Activated T-cell treated with anti-CD3 and anti-CD28 coated beads, Interleukin-2, amount 50 U/mL, for 48 hours (primary cell): ENCODE measurements at regions not wholly inside any gene's neighbourhood (a gene's known extent, or its start where the extent isn't known, plus 50 kb on each side); places are given as distances from the start of the nearest gene placed in this dataset.

Experiments used
- DNase-seq, 2 experiments: peaks; one replicate each; pipeline ENCODE4 v3.0.0-alpha.2; 2020

GRCh38 chr10:6305401-6306321 is 102.9 kb downstream of the PFKFB3 start:
- no peak for DNase-seq

GRCh38 chr10:6306917-6307316 is 104.2 kb downstream of the PFKFB3 start:
- no peak for DNase-seq

- no peak for DNase-seq
These were observed 107.1 kb downstream of the PFKFB3 start for GRCh38 chr10:6309816-6310215.

DNA sequence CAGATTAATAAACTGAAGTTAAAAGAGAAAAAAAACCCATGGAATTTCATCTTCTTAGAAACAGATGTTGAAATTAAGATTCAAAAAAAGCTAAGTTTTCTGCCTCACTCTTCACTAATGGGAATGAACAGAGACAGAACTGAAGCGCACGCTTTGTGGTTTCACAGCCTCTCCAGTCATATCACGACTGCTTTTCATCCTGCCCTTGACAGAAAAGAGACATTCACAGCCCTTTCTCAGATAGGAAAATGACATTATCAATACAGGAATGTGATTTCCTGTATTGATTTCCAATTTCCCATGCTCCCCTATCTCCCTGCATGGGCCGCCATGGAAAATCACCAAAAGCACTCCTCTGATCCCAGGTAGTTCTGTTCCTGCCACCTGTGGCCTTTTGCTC is 108.2 kb downstream of the PFKFB3 start:
- DNase-seq: no peak

GRCh38 chr10:6311700-6312330 is 109.1 kb downstream of the PFKFB3 start:
- no peak for DNase-seq

- DNase-seq: no peak
These were observed 109.9 kb downstream of the PFKFB3 start for GRCh38 chr10:6312636-6313035.

GRCh38 chr10:6313111-6313895 is 110.6 kb downstream of the PFKFB3 start:
- DNase-seq: no peak

GRCh38 chr10:6314620-6315205 is 112.0 kb downstream of the PFKFB3 start:
- no peak for DNase-seq

GRCh38 chr10:6319119-6319518 is 116.4 kb downstream of the PFKFB3 start:
- DNase-seq: no peak

- DNase-seq: no peak
These were observed 117.7 kb downstream of the PFKFB3 start for GRCh38 chr10:6320320-6321010.

DNA sequence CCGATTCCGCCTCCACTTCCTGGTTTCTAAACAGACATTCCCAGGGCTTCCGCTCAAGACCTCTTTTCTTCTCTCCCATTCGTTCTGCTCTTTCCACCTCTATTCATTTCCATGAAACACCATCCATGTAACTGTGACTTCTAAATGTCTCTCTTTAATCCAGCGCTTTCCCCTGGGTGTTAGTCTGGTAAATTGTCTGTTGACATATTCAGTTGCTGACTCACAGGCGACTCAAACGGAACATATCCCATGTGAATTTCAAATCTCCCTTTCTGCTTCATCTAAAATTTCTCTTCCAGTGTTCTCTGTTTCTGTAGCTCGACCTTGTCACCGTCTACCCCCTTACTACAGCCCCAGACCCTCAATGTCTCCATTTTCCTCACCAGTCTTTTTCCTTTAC is 119.1 kb downstream of the PFKFB3 start:
- DNase-seq: no peak

DNA sequence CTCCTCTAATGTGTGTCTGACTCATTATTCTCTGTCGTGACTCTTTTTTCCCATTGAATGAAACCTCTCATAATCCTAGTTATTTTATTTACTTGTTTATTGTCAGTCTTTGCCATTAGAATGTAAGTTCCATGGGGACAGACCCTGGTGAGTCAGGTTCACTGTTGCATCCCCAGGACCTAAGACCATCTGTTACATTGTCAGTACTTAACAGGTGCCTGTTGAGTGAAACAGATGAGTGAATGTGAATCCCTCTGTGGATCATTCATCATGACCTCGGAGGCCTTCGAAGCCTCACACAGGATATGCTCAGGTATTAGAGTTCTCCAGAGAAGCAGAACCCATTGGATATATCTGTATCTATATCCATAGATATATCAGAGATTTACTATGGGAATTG is 120.1 kb downstream of the PFKFB3 start:
- no peak for DNase-seq

GRCh38 chr10:6327961-6328698 is 125.4 kb downstream of the PFKFB3 start:
- DNase-seq: no peak

DNA sequence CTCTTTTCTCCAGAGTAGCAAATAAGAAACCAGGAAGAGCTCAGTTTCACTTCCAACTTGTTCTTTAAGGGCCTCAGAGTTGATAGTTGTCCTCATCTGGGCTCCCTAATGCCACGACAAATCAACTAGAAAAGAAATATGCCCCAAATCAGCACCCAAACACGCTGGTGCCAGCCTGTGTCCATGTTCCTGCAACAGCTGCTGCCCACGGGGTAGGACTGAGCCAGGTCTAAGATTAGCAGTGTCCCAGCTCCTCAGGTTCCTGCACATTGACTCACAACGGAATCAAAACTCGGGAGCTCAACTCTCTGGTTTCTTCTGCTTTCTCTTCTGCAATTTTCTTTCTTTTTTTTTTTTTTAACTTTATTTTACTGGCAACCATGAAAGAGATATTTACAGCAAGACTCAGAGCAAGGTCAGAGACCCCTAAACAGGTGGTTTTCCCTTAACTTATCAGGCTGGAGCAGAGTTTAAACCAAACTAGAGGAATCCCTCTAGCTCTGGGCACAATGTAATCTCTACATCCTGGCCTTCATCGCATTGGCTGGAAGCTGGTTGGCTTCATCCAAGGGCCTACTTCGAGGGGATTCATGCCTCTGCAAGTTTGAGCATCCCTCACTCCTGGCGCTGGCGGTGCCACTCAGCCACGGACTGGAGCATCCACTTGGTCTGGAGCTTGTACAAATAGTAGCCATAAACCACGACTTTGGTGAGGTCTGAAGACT is 126.1 kb downstream of the PFKFB3 start:
- no peak for DNase-seq

- DNase-seq: no peak
These were observed 130.4 kb downstream of the PFKFB3 start for GRCh38 chr10:6333086-6333485.

GRCh38 chr10:6333973-6334372 is 131.2 kb downstream of the PFKFB3 start:
- DNase-seq: no peak

DNA sequence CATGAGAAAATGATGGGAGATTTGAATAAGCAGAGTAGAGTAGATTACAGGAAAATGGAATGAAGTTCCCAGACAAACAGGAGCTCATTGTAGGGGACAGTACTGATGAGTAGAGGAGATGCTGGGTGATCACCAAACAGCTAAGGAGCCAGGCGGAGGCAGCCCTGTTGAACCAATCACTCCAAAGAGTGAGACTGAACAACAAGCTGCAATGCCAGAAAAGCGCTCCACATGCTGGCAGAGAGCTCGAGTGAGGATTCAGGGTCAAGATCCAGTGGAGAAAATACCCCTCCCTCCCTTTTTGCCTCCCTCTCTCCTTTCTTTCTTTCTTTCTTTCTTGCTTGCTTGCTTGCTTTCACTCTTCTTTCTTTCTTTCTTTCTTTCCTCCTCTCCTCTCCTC is 133.3 kb downstream of the PFKFB3 start:
- DNase-seq: no peak

- DNase-seq: no peak
These were observed 134.7 kb downstream of the PFKFB3 start for GRCh38 chr10:6337382-6337781.

- no peak for DNase-seq
These were observed 135.6 kb downstream of the PFKFB3 start for GRCh38 chr10:6338361-6338760.

DNA sequence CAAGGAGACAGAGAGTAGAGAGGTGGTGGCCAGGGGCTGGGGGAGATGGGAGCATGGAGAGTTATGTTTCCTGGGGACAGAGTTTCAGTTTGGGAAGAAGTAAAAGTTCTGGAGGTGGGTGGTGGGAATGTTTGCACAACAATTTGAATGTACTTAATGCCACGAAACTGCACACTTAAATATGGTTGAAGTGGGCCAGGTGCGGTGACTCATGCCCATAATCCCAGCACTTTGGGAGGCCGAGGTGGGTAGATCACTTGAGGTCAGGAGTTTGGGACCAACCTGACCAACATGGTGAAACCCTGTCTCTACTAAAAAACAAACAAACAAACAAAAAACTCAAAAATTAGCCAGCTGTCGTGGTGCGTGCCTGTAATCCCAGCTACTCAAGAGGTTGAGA is 137.2 kb downstream of the PFKFB3 start:
- no peak for DNase-seq

GRCh38 chr10:6342096-6342685 is 139.5 kb downstream of the PFKFB3 start:
- no peak for DNase-seq
